ENCODE measurements at regions not wholly inside any gene's neighbourhood (a gene's known extent, or its start where the extent isn't known, plus 50 kb on each side); places are given as distances from the start of the nearest gene placed in this dataset.

DNA sequence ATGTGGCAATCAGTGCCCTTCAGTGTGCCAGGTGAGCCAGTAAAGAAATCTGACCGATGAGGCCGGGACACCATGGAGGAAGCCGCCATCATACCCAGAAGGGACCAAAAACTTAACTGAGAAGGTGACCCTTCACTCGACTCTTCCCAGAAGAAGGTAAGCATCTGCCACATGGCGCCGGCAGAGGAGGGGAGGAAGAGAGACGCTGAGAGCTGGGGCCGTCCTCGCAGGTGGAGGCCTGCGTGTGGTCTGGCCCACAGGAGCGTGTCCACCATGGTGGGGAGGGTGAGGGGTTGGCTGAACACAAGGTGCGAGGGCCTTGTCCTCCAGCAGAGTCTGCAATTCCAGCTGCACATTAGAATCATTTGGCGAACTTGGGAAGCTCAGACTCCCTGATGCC is 513.1 kb upstream of the RAB6C start:
- H3K27me3 ChIP-seq (ENCODE audit: low read depth, low read length): no peaks in the 10 kb centered on the region
- TF ChIP-seq EZH2phosphoT487 (IDR thresholded peaks at IDR 0.05; ENCODE audit: low read depth): no peak
- TF ChIP-seq, protein P1, sequence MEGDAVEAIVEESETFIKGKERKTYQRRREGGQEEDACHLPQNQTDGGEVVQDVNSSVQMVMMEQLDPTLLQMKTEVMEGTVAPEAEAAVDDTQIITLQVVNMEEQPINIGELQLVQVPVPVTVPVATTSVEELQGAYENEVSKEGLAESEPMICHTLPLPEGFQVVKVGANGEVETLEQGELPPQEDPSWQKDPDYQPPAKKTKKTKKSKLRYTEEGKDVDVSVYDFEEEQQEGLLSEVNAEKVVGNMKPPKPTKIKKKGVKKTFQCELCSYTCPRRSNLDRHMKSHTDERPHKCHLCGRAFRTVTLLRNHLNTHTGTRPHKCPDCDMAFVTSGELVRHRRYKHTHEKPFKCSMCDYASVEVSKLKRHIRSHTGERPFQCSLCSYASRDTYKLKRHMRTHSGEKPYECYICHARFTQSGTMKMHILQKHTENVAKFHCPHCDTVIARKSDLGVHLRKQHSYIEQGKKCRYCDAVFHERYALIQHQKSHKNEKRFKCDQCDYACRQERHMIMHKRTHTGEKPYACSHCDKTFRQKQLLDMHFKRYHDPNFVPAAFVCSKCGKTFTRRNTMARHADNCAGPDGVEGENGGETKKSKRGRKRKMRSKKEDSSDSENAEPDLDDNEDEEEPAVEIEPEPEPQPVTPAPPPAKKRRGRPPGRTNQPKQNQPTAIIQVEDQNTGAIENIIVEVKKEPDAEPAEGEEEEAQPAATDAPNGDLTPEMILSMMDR (IDR thresholded peaks at IDR 0.05; ENCODE audit: low read depth, low read length): no peak
- H3K9me3 ChIP-seq (ENCODE audit: insufficient read depth, low read length): no peaks in the 10 kb centered on the region

DNA sequence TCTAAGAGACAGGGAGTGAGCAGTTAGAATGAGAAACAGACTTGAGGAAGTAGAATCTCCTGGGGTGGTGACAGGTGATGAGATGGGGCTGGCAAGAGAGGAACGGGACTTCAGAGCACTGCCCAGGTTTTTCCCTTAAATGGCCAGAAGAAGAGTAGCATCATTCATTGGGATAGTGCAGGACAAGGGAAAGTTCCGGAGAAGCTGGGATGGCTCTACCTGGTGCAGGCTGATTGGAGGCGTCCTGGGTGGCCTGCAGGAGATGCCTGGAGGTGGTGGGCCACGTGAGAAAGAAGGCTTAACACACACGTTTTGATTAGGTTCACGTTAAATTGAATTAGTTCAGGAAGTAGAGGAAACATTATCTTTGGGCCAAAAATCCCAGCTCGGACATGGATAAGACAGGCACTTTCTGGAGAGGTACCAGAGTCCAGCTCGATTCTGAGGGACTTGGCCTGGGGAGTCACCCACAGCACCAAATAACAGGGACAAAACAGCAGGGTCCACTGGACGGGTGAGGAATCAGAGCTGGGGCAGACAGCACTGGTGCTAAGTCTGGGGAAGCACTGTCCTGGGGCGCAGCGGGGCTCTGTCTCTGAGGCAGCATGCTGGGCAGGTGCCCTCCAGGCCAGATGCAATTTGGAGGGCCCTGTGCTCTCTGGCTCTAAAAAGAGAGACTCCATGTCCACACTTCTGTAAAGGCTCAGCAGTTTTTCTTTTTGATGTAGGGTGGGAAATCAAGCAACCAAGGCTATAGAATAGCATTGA is 512.3 kb upstream of the RAB6C start:
- Histone ChIP-seq H4K20me1 (ENCODE audit: insufficient read depth, low read length) (no peaks in the 10 kb centered on the region), H3K27ac (ENCODE audit: low read length) (no peak overlapping the region), H3K27me3 (ENCODE audit: low read depth, low read length) (no peaks in the 10 kb centered on the region), H3K79me2 (ENCODE audit: low read length) (no peaks in the 10 kb centered on the region), H3K4me1 (ENCODE audit: low read length) (peaks cover 27% of the 10 kb centered on the region), H3K4me2 (ENCODE audit: low read length) (peak overlapping the region; percentile 21), H3K9me3 (ENCODE audit: insufficient read depth, low read length) (no peaks in the 10 kb centered on the region), H2AFZ (ENCODE audit: low read depth, low read length) (no peak overlapping the region), H3K4me3 (ENCODE audit: low read length) (no peak overlapping the region), H3K9ac (ENCODE audit: low read length) (no peak overlapping the region), H3K36me3 (replicated peaks; ENCODE audit: low read depth, low read length) (peaks cover 3% of the 10 kb centered on the region)
- TF ChIP-seq, protein P1 (IDR thresholded peaks at IDR 0.05; ENCODE audit: low read depth, low read length): no peak
- no peak for TF ChIP-seq EZH2phosphoT487 (IDR thresholded peaks at IDR 0.05; ENCODE audit: low read depth)

More for the DNA sequence above, 513.1 kb upstream of the RAB6C start:
- Histone ChIP-seq H3K79me2 (ENCODE audit: low read length) (no peaks in the 10 kb centered on the region), H3K4me2 (ENCODE audit: low read length) (peak overlapping the region; percentile 21), H4K20me1 (ENCODE audit: insufficient read depth, low read length) (no peaks in the 10 kb centered on the region), H3K36me3 (replicated peaks; ENCODE audit: low read depth, low read length) (peaks cover 3% of the 10 kb centered on the region), H3K4me1 (ENCODE audit: low read length) (peaks cover 27% of the 10 kb centered on the region), H3K27ac (ENCODE audit: low read length) (no peak overlapping the region), H3K4me3 (ENCODE audit: low read length) (no peak overlapping the region), H3K9ac (ENCODE audit: low read length) (no peak overlapping the region), H2AFZ (ENCODE audit: low read depth, low read length) (no peak overlapping the region)

DNA sequence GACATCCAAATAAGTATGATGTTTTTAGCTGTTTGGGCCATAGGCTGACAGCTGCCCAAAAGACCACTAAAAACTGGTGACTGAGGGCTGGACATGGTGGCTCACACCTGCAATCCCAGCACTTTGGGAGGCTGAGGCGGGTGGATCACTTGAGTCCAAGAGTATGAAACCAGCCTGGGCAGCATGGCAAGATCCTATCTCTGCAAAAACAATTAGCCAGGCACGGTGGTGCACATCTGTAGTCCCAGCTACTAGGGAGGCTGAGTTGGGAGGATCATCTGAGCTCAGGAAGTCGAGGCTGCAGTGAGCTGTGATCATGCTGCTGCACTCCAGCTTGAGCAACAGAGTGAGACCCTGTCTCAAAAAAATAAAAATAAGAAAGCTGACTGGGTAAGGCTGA is 511.5 kb upstream of the RAB6C start:
- Histone ChIP-seq H3K9me3 (ENCODE audit: insufficient read depth, low read length) (no peaks in the 10 kb centered on the region), H2AFZ (ENCODE audit: low read depth, low read length) (no peak overlapping the region)
- TF ChIP-seq, protein P1 (IDR thresholded peaks at IDR 0.05; ENCODE audit: low read depth, low read length): no peak
- no peak for TF ChIP-seq EZH2phosphoT487 (IDR thresholded peaks at IDR 0.05; ENCODE audit: low read depth)

DNA sequence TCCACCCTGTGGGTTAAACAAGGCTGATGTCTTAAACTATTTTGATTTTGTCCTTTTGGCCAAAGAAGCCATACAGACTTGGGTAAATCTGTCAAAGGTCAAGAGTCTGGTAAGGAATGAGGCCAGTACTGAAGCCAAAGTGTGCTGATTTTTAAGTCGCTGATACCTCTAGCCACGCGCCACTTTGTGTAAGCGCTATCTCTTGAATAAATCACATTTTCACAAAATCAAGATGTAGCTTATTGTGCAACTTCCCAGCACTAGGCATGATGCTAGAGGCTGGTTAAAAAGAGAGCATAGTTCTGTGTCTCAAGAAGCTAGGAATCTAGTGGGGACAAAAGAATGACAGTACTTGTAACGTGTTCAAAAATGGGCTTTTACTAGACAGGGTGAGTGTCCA is 510.6 kb upstream of the RAB6C start:
- no peaks in the 10 kb centered on the region for H3K9me3 ChIP-seq (ENCODE audit: insufficient read depth, low read length)
- peaks cover 3% of the 10 kb centered on the region for H3K36me3 ChIP-seq (replicated peaks; ENCODE audit: low read depth, low read length)
- no peak overlapping the region for H2AFZ ChIP-seq (ENCODE audit: low read depth, low read length)
- no peak overlapping the region for H3K27ac ChIP-seq (ENCODE audit: low read length)
- H3K9ac ChIP-seq (ENCODE audit: low read length): no peak overlapping the region
- H3K4me3 ChIP-seq (ENCODE audit: low read length): no peak overlapping the region
- H3K27me3 ChIP-seq (ENCODE audit: low read depth, low read length): no peaks in the 10 kb centered on the region
- no peak overlapping the region for H3K4me2 ChIP-seq (ENCODE audit: low read length)
- H4K20me1 ChIP-seq (ENCODE audit: insufficient read depth, low read length): no peaks in the 10 kb centered on the region
- H3K4me1 ChIP-seq (ENCODE audit: low read length): peaks cover 22% of the 10 kb centered on the region
- H3K79me2 ChIP-seq (ENCODE audit: low read length): no peaks in the 10 kb centered on the region
- no peak for TF ChIP-seq EZH2phosphoT487 (IDR thresholded peaks at IDR 0.05; ENCODE audit: low read depth)
- TF ChIP-seq, protein P1 (IDR thresholded peaks at IDR 0.05; ENCODE audit: low read depth, low read length): no peak

More for the DNA sequence above, 511.5 kb upstream of the RAB6C start:
- Histone ChIP-seq H3K4me1 (ENCODE audit: low read length) (peaks cover 27% of the 10 kb centered on the region), H3K27me3 (ENCODE audit: low read depth, low read length) (no peaks in the 10 kb centered on the region), H3K9ac (ENCODE audit: low read length) (no peak overlapping the region), H3K79me2 (ENCODE audit: low read length) (no peaks in the 10 kb centered on the region), H4K20me1 (ENCODE audit: insufficient read depth, low read length) (no peaks in the 10 kb centered on the region), H3K36me3 (replicated peaks; ENCODE audit: low read depth, low read length) (peaks cover 3% of the 10 kb centered on the region), H3K27ac (ENCODE audit: low read length) (no peak overlapping the region), H3K4me3 (ENCODE audit: low read length) (no peak overlapping the region), H3K4me2 (ENCODE audit: low read length) (no peak overlapping the region)
